H1 (cell line): ENCODE measurements at regions not wholly inside any gene's neighbourhood (a gene's known extent, or its start where the extent isn't known, plus 50 kb on each side); places are given as distances from the start of the nearest gene placed in this dataset.

Experiments
- CTCF ChIA-PET: fragments of 300-600 bp; sonication (Branson Sonifier 250); formaldehyde crosslinking; loops from one replicate; lab custom pipeline; 2021; ENCODE audit not compliant: partially characterized antibody; lab: Charles Lee
- POLR2A ChIA-PET: fragments of 300-600 bp; sonication (Branson Sonifier 250); formaldehyde crosslinking; loops from one replicate; lab custom pipeline; 2021; ENCODE audit warnings: inconsistent platforms; ENCODE audit not compliant: partially characterized antibody; lab: Charles Lee
- DNase-seq, 2 experiments: peaks; one replicate each; pipeline versions ENCODE4 v3.0.0 to v3.0.0-alpha.2; 2010 to 2022; ENCODE audit warnings: low spot score in 2 of 2, low read depth in 1 of 2, mixed read lengths in 1 of 2
- FAIRE-seq: peaks from 2 replicates; lab custom pipeline; 2011; peaks lifted over from hg19 to GRCh38; lab: Jason Lieb, UNC
- H2AFZ ChIP-seq: 2 replicates; pipeline ENCODE4 v1.8.1; 2012; ENCODE audit warnings: low read length, inconsistent platforms
- H2AK5ac ChIP-seq: 2 replicates; pipeline ENCODE4 v1.6.1; 2013; ENCODE audit warnings: low read depth, low read length
- H2BK120ac ChIP-seq: replicated peaks from 2 replicates; pipeline ENCODE3; 2013; ENCODE audit warnings: low read depth, low read length, inconsistent platforms
- H2BK12ac ChIP-seq: 2 replicates; pipeline ENCODE4 v1.6.1; 2013; ENCODE audit warnings: low read depth, low read length
- H2BK15ac ChIP-seq: 2 replicates; pipeline ENCODE4 v1.6.1; 2013; ENCODE audit warnings: low read length
- H2BK20ac ChIP-seq: 2 replicates; pipeline ENCODE4 v1.6.1; 2013; ENCODE audit warnings: low read length
- H2BK5ac ChIP-seq: 2 replicates; pipeline ENCODE4 v1.6.1; 2013; ENCODE audit warnings: low read depth, low read length
- H3K14ac ChIP-seq: 2 replicates; pipeline ENCODE4 v1.6.1; 2013; ENCODE audit warnings: inconsistent platforms; ENCODE audit not compliant: insufficient read length
- H3K18ac ChIP-seq: 2 replicates; pipeline ENCODE4 v1.6.1; 2013; ENCODE audit warnings: low read length; ENCODE audit errors: extremely low read depth
- H3K23ac ChIP-seq: 2 replicates; pipeline ENCODE4 v1.6.1; 2013; ENCODE audit warnings: inconsistent platforms; ENCODE audit not compliant: insufficient read length
- H3K23me2 ChIP-seq: 2 replicates; pipeline ENCODE4 v1.6.1; 2013; ENCODE audit warnings: low read depth, low read length
- H3K27ac ChIP-seq: 2 replicates; pipeline ENCODE4 v1.6.1; 2011; ENCODE audit warnings: low read depth, low read length, inconsistent platforms
- H3K27me3 ChIP-seq, 4 experiments: replicated peaks in 1 of 4; 1 replicate in 1 of 4; 2 replicates in 3 of 4; pipeline versions ENCODE4 v1.6.1 to v1.8.1; 2011 to 2013; ENCODE audit warnings: low read length in 3 of 4, mild to moderate bottlenecking in 3 of 4, inconsistent platforms in 2 of 4, mixed read lengths in 2 of 4, moderate library complexity in 1 of 4; ENCODE audit not compliant: control insufficient read depth in 3 of 4, insufficient read depth in 3 of 4; ENCODE audit errors: extremely low read depth in 1 of 4
- H3K36me3 ChIP-seq, 4 experiments: 2 replicates each; pipeline versions ENCODE4 v1.6.1 to v1.8.1; 2011 to 2013; ENCODE audit warnings: mild to moderate bottlenecking in 4 of 4, low read length in 3 of 4, moderate library complexity in 2 of 4, control low read depth in 1 of 4, inconsistent platforms in 1 of 4; ENCODE audit not compliant: insufficient read depth in 4 of 4, control insufficient read depth in 2 of 4
- H3K4ac ChIP-seq: replicated peaks from 2 replicates; pipeline ENCODE3; 2013; ENCODE audit warnings: low read length, low read depth, mixed read lengths, inconsistent platforms; ENCODE audit not compliant: insufficient read length
- H3K4me1 ChIP-seq, 4 experiments: replicated peaks in 1 of 4; 1 replicate in 1 of 4; 2 replicates in 3 of 4; pipeline versions ENCODE4 v1.6.1 to v1.8.1; 2011 to 2013; ENCODE audit warnings: low read length in 3 of 4, inconsistent platforms in 2 of 4, mixed read lengths in 1 of 4; ENCODE audit not compliant: insufficient read depth in 4 of 4, control insufficient read depth in 3 of 4
- H3K4me2 ChIP-seq, 2 experiments: 2 replicates each; pipeline versions ENCODE4 v1.6.1 to v1.8.1; 2011 to 2013; ENCODE audit warnings: low read depth in 2 of 2, low read length in 2 of 2, control low read depth in 1 of 2, inconsistent platforms in 1 of 2, mild to moderate bottlenecking in 1 of 2; ENCODE audit not compliant: insufficient read depth in 1 of 2
- H3K4me3 ChIP-seq, 4 experiments: fragments of 200-600, 300-600 bp in 1 of 4; sonication (generic), shearing (Covaris generic), sonication (Bioruptor Twin) in 1 of 4; 2 replicates each; pipeline versions ENCODE4 v1.5.1 to v1.8.1; 2011 to 2016; ENCODE audit warnings: low read length in 4 of 4, low read depth in 3 of 4, control low read depth in 2 of 4, inconsistent platforms in 2 of 4, mild to moderate bottlenecking in 2 of 4, mixed read lengths in 1 of 4, moderate library complexity in 1 of 4; ENCODE audit not compliant: insufficient read depth in 2 of 4; ENCODE audit errors: extremely low read depth in 1 of 4
- H3K56ac ChIP-seq: replicated peaks from 2 replicates; pipeline ENCODE3; 2013; ENCODE audit warnings: low read depth, mild to moderate bottlenecking, mixed read lengths, low read length, inconsistent platforms; ENCODE audit not compliant: insufficient read length
- H3K79me1 ChIP-seq: 2 replicates; pipeline ENCODE4 v1.6.1; 2013; ENCODE audit warnings: low read depth, low read length, control low read depth
- H3K79me2 ChIP-seq, 2 experiments: 2 replicates each; pipeline versions ENCODE4 v1.6.1 to v1.8.1; 2012 to 2013; ENCODE audit warnings: low read length in 2 of 2, mild to moderate bottlenecking in 2 of 2, inconsistent platforms in 1 of 2; ENCODE audit not compliant: insufficient read depth in 2 of 2, control insufficient read depth in 1 of 2
- H3K9ac ChIP-seq, 4 experiments: replicated peaks in 1 of 4; 1 replicate in 1 of 4; 2 replicates in 3 of 4; pipeline versions ENCODE4 v1.6.1 to v1.8.1; 2011 to 2013; ENCODE audit warnings: low read depth in 3 of 4, low read length in 3 of 4, control low read depth in 2 of 4, mild to moderate bottlenecking in 2 of 4, moderate library complexity in 2 of 4, inconsistent platforms in 1 of 4; ENCODE audit errors: extremely low read depth in 1 of 4
- H3K9me3 ChIP-seq, 2 experiments: 2 replicates each; pipeline versions ENCODE4 v1.6.1 to v1.8.1; 2012 to 2013; ENCODE audit warnings: mild to moderate bottlenecking in 2 of 2, moderate library complexity in 2 of 2, control low read depth in 1 of 2, inconsistent platforms in 1 of 2, low read depth in 1 of 2, low read length in 1 of 2, mixed read lengths in 1 of 2; ENCODE audit not compliant: insufficient read depth in 2 of 2
- H4K20me1 ChIP-seq, 2 experiments: replicated peaks in 1 of 2; 2 replicates each; pipeline versions ENCODE3 to v1.8.1; 2011 to 2013; ENCODE audit warnings: inconsistent platforms in 2 of 2, low read length in 2 of 2, mild to moderate bottlenecking in 1 of 2; ENCODE audit not compliant: insufficient read depth in 2 of 2, control insufficient read depth in 1 of 2
- H4K5ac ChIP-seq: 2 replicates; pipeline ENCODE4 v1.6.1; 2013; ENCODE audit warnings: low read length, low read depth, mixed read lengths, inconsistent platforms; ENCODE audit not compliant: insufficient read length
- H4K8ac ChIP-seq: 2 replicates; pipeline ENCODE4 v1.8.0; 2013; ENCODE audit warnings: mild to moderate bottlenecking, moderate library complexity, low read length, inconsistent platforms; ENCODE audit not compliant: insufficient read depth; ENCODE audit errors: extremely low read depth
- H4K91ac ChIP-seq: replicated peaks from 2 replicates; pipeline ENCODE3; 2013; ENCODE audit warnings: low read length, mixed read lengths, inconsistent platforms; ENCODE audit not compliant: insufficient read length
- ATF3 ChIP-seq: IDR thresholded peaks from 2 replicates; pipeline ENCODE4 v1.6.1; 2011; ENCODE audit warnings: low read depth, mild to moderate bottlenecking, low read length; ENCODE audit not compliant: insufficient read depth
- GABPA ChIP-seq: IDR thresholded peaks from 2 replicates; pipeline ENCODE4 v1.6.1; 2011; ENCODE audit warnings: mild to moderate bottlenecking, low read length, moderate library complexity, borderline replicate concordance; ENCODE audit not compliant: insufficient read depth
- GTF2F1 ChIP-seq: IDR thresholded peaks from 2 replicates; pipeline ENCODE4 v1.6.1; 2012; ENCODE audit warnings: low read depth, low read length, improper control_type of control experiment, borderline replicate concordance
- JUN ChIP-seq: IDR thresholded peaks from 2 replicates; pipeline ENCODE4 v1.6.1; 2011; ENCODE audit warnings: low read depth, mild to moderate bottlenecking, improper control_type of control experiment, low read length
- PHF8 ChIP-seq: fragments of 200-600 bp; sonication (generic); conservative IDR thresholded peaks from 2 replicates; pipeline ENCODE4 v1.7.1; 2012; ENCODE audit warnings: low read depth, mild to moderate bottlenecking, inconsistent platforms, low read length, moderate library complexity
- SIN3A ChIP-seq, 2 experiments: IDR thresholded peaks in 1 of 2; conservative IDR thresholded peaks in 1 of 2; 2 replicates each; pipeline ENCODE4 v1.6.1; 2011 to 2012; ENCODE audit warnings: low read length in 2 of 2, improper control_type of control experiment in 1 of 2, low read depth in 1 of 2, mild to moderate bottlenecking in 1 of 2
- WGBS, 2 experiments: shearing (Covaris generic) in 1 of 2; methylation state at CpG; one replicate each; pipeline versions ENCODE4 v1.1.6 to v1.1.7; 2013 to 2015; ENCODE audit warnings: low lambda C conversion rate in 2 of 2, mixed read lengths in 2 of 2, inconsistent platforms in 1 of 2, low coverage in 1 of 2, missing lambda C conversion rate in 1 of 2; ENCODE audit not compliant: insufficient replicate concordance in 2 of 2, insufficient coverage in 1 of 2, insufficient read length in 1 of 2; ENCODE audit errors: extremely low coverage in 1 of 2, missing lambda C conversion rate in 1 of 2; 5-methylcytosine and 5-hydroxymethylcytosine counted together

GRCh38 chr2:21561965-21562364 is 438.2 kb downstream of the TDRD15 start:
- Histone ChIP-seq H4K20me1 (no peaks in the 10 kb centered on the region), H2AK5ac (no peak overlapping the region), H2BK120ac (no peak overlapping the region), H3K14ac (no peak overlapping the region), H4K91ac (no peak overlapping the region), H4K5ac (no peak overlapping the region), H3K79me1 (no peaks in the 10 kb centered on the region), H2AFZ (no peak overlapping the region), H3K4ac (no peak overlapping the region), H3K18ac (no peak overlapping the region), H3K36me3 (no peaks in the 10 kb centered on the region), H3K4me2 (no peak overlapping the region), H3K23me2 (no peaks in the 10 kb centered on the region), H4K8ac (no peak overlapping the region), H3K27me3 (peaks cover 0 to 1% (median 0%) of the 10 kb centered on the region in 4 experiments; a peak in 1 of 7 replicates), H3K9me3 (no peaks in the 10 kb centered on the region), H3K9ac (no peak overlapping the region), H3K23ac (no peak overlapping the region), H2BK12ac (no peak overlapping the region), H2BK20ac (no peak overlapping the region), H3K79me2 (no peaks in the 10 kb centered on the region), H2BK15ac (no peak overlapping the region), H2BK5ac (no peak overlapping the region), H3K56ac (no peak overlapping the region), H3K27ac (no peak overlapping the region), H3K4me3 (no peak overlapping the region), H3K4me1 (no peaks in the 10 kb centered on the region)
- DNase-seq (no peak), FAIRE-seq (no peak)
- CTCF ChIA-PET, result interaction anchor here (0.8 to 1.1 kb wide), 2 partner anchors 11 to 14 kb away, joined by 3 read pairs; no protein-coding TSS in a partner anchor
- WGBS, 2 experiments, result no CpG with 5 or more reads among the region's 1 CpG
- POLR2A ChIA-PET, result no interaction called here
- no peak for TF ChIP-seq PHF8
- TF ChIP-seq GTF2F1, result no peak
- TF ChIP-seq GABPA, result no peak
- TF ChIP-seq ATF3, result no peak
- no peak for TF ChIP-seq SIN3A (conservative IDR thresholded peaks at IDR 0.05 in 1 of 2, IDR thresholded peaks at IDR 0.05 in 1 of 2; ENCODE audit: low read depth in 1 of 2, low read length in 2 of 2)
- no peak for TF ChIP-seq JUN
